HEK293 (cell line): ENCODE measurements at regions not wholly inside any gene's neighbourhood (a gene's known extent, or its start where the extent isn't known, plus 50 kb on each side); places are given as distances from the start of the nearest gene placed in this dataset.

Experiments used
- CTCF ChIA-PET: fragments of 350-600 bp; formaldehyde crosslinking; extraction: SDS; loops from one replicate; lab custom pipeline; 2021; ENCODE audit warnings: antibody characterized with exemption; lab: Yijun Ruan, JAX
- POLR2A ChIA-PET: fragments of 300-600 bp; formaldehyde crosslinking; extraction: SDS; loops from one replicate; lab custom pipeline; 2020; ENCODE audit warnings: antibody characterized with exemption, inconsistent platforms; lab: Yijun Ruan, JAX
- H3K27ac ChIP-seq: fragments of 200-500 bp; sonication (Bioruptor generic); 2 replicates; pipeline ENCODE4 v1.5.1; 2014; ENCODE audit warnings: low read depth, low read length, control low read depth, inconsistent platforms; ENCODE audit errors: extremely low read depth
- H3K36me3 ChIP-seq, 2 experiments: fragments of 200-500 bp in 1 of 2; sonication (Bioruptor generic) in 1 of 2; 1 replicate in 1 of 2; 2 replicates in 1 of 2; pipeline ENCODE4 v1.5.1; 2014 to 2017; ENCODE audit warnings: inconsistent platforms in 2 of 2, low read length in 2 of 2; ENCODE audit not compliant: control insufficient read depth in 2 of 2, insufficient read depth in 1 of 2
- H3K4me1 ChIP-seq: fragments of 200-500 bp; sonication (Bioruptor generic); 2 replicates; pipeline ENCODE4 v1.5.1; 2014; ENCODE audit warnings: mild to moderate bottlenecking, low read length, inconsistent platforms; ENCODE audit not compliant: control insufficient read depth, insufficient read depth
- H3K4me3 ChIP-seq: 2 replicates; pipeline ENCODE4 v1.5.1; 2011; ENCODE audit warnings: low read depth, mild to moderate bottlenecking, control low read depth, low read length, moderate library complexity
- H3K9me3 ChIP-seq: fragments of 200-500 bp; sonication (Bioruptor generic); 2 replicates; pipeline ENCODE4 v1.5.1; 2014; ENCODE audit warnings: low read depth, low read length, inconsistent platforms; ENCODE audit not compliant: control insufficient read depth, insufficient read depth
- BCL11B ChIP-seq: fragments of 450-650 bp; formaldehyde crosslinking; IDR thresholded peaks from 2 replicates; pipeline ENCODE4 v1.5.1; 2016; ENCODE audit warnings: low read depth, missing biosample characterization, missing genetic modification characterization
- ZEB2 ChIP-seq: fragments of 450-650 bp; formaldehyde crosslinking; IDR thresholded peaks from 2 replicates; pipeline ENCODE4 v1.5.1; 2016; ENCODE audit warnings: missing biosample characterization, missing genetic modification characterization
- ZNF112 ChIP-seq: fragments of 450-650 bp; formaldehyde crosslinking; IDR thresholded peaks from 2 replicates; pipeline ENCODE4 v1.5.0; 2017; ENCODE audit warnings: missing biosample characterization, missing genetic modification characterization
- ZNF133 ChIP-seq: fragments of 450-650 bp; formaldehyde crosslinking; IDR thresholded peaks from 2 replicates; pipeline ENCODE4 v1.5.1; 2016; ENCODE audit warnings: missing biosample characterization, missing genetic modification characterization
- ZNF175 ChIP-seq: fragments of 450-650 bp; formaldehyde crosslinking; IDR thresholded peaks from 2 replicates; pipeline ENCODE4 v1.5.1; 2016; ENCODE audit warnings: missing biosample characterization, missing genetic modification characterization
- ZNF223 ChIP-seq: fragments of 450-650 bp; formaldehyde crosslinking; IDR thresholded peaks from 2 replicates; pipeline ENCODE4 v1.5.1; 2016; ENCODE audit warnings: missing biosample characterization, missing genetic modification characterization
- ZNF341 ChIP-seq: fragments of 450-650 bp; formaldehyde crosslinking; IDR thresholded peaks from 2 replicates; pipeline ENCODE4; 2016; ENCODE audit warnings: low read depth, missing biosample characterization, missing genetic modification characterization
- ZNF366 ChIP-seq: fragments of 450-650 bp; formaldehyde crosslinking; conservative IDR thresholded peaks from 2 replicates; pipeline ENCODE4 v1.5.1; 2016; ENCODE audit warnings: missing biosample characterization, missing genetic modification characterization
- ZNF394 ChIP-seq: fragments of 450-650 bp; formaldehyde crosslinking; IDR thresholded peaks from 2 replicates; pipeline ENCODE4 v1.5.1; 2016; ENCODE audit warnings: missing biosample characterization, missing genetic modification characterization, mild to moderate bottlenecking, moderate library complexity, borderline replicate concordance
- ZNF449 ChIP-seq: fragments of 450-650 bp; formaldehyde crosslinking; IDR thresholded peaks from 2 replicates; pipeline ENCODE4 v1.5.1; 2017; ENCODE audit warnings: missing biosample characterization, mild to moderate bottlenecking, missing genetic modification characterization, moderate library complexity
- ZNF529 ChIP-seq: fragments of 450-650 bp; formaldehyde crosslinking; IDR thresholded peaks from 2 replicates; pipeline ENCODE4 v1.5.1; 2017; ENCODE audit warnings: missing genetic modification characterization, missing biosample characterization; ENCODE audit not compliant: insufficient replicate concordance
- ZNF544 ChIP-seq: fragments of 450-650 bp; formaldehyde crosslinking; IDR thresholded peaks from 2 replicates; pipeline ENCODE4 v1.5.0; 2017; ENCODE audit warnings: missing biosample characterization, missing genetic modification characterization
- ZNF580 ChIP-seq: fragments of 450-650 bp; formaldehyde crosslinking; IDR thresholded peaks from 2 replicates; pipeline ENCODE4 v1.5.1; 2016; ENCODE audit warnings: missing biosample characterization, missing genetic modification characterization
- ZNF629 ChIP-seq: fragments of 450-650 bp; formaldehyde crosslinking; IDR thresholded peaks from 2 replicates; pipeline ENCODE4 v1.5.1; 2017; ENCODE audit warnings: missing biosample characterization, missing genetic modification characterization
- TF ChIP-seq, protein P1 (sequence below): fragments of 450-650 bp; formaldehyde crosslinking; IDR thresholded peaks from 2 replicates; pipeline ENCODE4 v1.5.1; 2016; ENCODE audit warnings: missing biosample characterization, missing genetic modification characterization
- TF ChIP-seq, protein P2 (sequence below): fragments of 450-650 bp; formaldehyde crosslinking; IDR thresholded peaks from 2 replicates; pipeline ENCODE4 v1.5.1; 2016; ENCODE audit warnings: missing biosample characterization, missing genetic modification characterization
- TF ChIP-seq, protein P3 (sequence below): fragments of 450-650 bp; formaldehyde crosslinking; IDR thresholded peaks from 2 replicates; pipeline ENCODE4 v1.5.1; 2016; ENCODE audit warnings: missing biosample characterization, missing genetic modification characterization

DNA sequence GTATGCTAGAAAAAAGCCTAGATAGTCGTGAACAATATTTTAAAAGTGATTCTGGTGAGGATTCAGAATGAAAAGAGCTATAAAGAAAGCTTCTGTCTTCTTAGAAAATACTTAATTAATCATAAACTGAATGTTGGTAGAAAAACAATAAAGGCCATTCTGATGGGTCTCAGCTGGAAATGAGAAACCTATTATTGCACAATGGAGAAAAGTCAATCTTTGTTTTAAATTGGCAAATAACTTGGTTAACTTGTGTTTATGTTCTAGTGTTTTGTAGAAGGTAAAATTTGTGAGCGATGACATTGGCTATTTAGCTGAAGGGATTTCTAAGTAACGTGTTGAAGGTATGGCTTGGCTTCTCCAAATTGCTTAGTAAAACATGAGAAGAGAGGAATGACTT lies 74.1 kb upstream of the TMED7 start:
- Histone ChIP-seq H3K4me3 (no peak overlapping the region), H3K4me1 (peaks cover 4% of the 10 kb centered on the region; the same call in 1 of the 2 replicates)
- POLR2A ChIA-PET: no interaction called here
- TF ChIP-seq ZNF223 (tag by site-specific recombination) (no peak), ZNF175 (tag by site-specific recombination) (no peak), ZNF449 (tag by site-specific recombination) (no peak), ZNF629 (tag by site-specific recombination) (no peak), ZNF580 (tag by site-specific recombination) (no peak), ZNF394 (tag by site-specific recombination) (no peak), ZNF133 (no peak), ZNF341 (tag by site-specific recombination) (no peak), ZNF529 (tag by site-specific recombination) (no peak), ZEB2 (tag by site-specific recombination) (no peak), BCL11B (tag by site-specific recombination) (no peak), ZNF544 (no peak), ZNF112 (tag by site-specific recombination) (no peak)
- TF ChIP-seq, protein P1, sequence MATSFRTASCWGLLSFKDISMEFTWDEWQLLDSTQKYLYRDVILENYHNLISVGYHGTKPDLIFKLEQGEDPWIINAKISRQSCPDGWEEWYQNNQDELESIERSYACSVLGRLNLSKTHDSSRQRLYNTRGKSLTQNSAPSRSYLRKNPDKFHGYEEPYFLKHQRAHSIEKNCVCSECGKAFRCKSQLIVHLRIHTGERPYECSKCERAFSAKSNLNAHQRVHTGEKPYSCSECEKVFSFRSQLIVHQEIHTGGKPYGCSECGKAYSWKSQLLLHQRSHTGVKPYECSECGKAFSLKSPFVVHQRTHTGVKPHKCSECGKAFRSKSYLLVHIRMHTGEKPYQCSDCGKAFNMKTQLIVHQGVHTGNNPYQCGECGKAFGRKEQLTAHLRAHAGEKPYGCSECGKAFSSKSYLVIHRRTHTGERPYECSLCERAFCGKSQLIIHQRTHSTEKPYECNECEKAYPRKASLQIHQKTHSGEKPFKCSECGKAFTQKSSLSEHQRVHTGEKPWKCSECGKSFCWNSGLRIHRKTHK (tag by site-specific recombination): no peak
- TF ChIP-seq, protein P2, sequence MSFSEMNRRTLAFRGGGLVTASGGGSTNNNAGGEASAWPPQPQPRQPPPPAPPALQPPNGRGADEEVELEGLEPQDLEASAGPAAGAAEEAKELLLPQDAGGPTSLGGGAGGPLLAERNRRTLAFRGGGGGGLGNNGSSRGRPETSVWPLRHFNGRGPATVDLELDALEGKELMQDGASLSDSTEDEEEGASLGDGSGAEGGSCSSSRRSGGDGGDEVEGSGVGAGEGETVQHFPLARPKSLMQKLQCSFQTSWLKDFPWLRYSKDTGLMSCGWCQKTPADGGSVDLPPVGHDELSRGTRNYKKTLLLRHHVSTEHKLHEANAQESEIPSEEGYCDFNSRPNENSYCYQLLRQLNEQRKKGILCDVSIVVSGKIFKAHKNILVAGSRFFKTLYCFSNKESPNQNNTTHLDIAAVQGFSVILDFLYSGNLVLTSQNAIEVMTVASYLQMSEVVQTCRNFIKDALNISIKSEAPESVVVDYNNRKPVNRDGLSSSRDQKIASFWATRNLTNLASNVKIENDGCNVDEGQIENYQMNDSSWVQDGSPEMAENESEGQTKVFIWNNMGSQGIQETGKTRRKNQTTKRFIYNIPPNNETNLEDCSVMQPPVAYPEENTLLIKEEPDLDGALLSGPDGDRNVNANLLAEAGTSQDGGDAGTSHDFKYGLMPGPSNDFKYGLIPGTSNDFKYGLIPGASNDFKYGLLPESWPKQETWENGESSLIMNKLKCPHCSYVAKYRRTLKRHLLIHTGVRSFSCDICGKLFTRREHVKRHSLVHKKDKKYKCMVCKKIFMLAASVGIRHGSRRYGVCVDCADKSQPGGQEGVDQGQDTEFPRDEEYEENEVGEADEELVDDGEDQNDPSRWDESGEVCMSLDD (tag by site-specific recombination): no peak
- TF ChIP-seq, protein P3, sequence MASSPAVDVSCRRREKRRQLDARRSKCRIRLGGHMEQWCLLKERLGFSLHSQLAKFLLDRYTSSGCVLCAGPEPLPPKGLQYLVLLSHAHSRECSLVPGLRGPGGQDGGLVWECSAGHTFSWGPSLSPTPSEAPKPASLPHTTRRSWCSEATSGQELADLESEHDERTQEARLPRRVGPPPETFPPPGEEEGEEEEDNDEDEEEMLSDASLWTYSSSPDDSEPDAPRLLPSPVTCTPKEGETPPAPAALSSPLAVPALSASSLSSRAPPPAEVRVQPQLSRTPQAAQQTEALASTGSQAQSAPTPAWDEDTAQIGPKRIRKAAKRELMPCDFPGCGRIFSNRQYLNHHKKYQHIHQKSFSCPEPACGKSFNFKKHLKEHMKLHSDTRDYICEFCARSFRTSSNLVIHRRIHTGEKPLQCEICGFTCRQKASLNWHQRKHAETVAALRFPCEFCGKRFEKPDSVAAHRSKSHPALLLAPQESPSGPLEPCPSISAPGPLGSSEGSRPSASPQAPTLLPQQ (tag by site-specific recombination): no peak
- TF ChIP-seq, all 188 proteins: peak for 0
- no peaks in the 10 kb centered on the region for H3K9me3 ChIP-seq
- H3K27ac ChIP-seq: no peak overlapping the region
- CTCF ChIA-PET: interaction anchor here (0.5 to 0.7 kb wide), 2 partner anchors 503 to 1861 kb away, joined by 3 to 4 read pairs; no protein-coding TSS in a partner anchor
- no peaks in the 10 kb centered on the region for H3K36me3 ChIP-seq

- ChIA-PET CTCF (no interaction called here), POLR2A (no interaction called here)
- no peak for TF ChIP-seq ZNF366
These were observed 70.4 kb upstream of the TMED7 start for GRCh38 chr5:115696141-115696650.

More at GRCh38 chr5:115696141-115696650, 70.4 kb upstream of the TMED7 start:
- H3K4me3 ChIP-seq: no peak overlapping the region
- H3K4me1 ChIP-seq: no peaks in the 10 kb centered on the region
- no peaks in the 10 kb centered on the region for H3K36me3 ChIP-seq
- no peaks in the 10 kb centered on the region for H3K9me3 ChIP-seq
- no peak overlapping the region for H3K27ac ChIP-seq
